Tibial nerve (tissue), 3 donors: ENCODE measurements at regions not wholly inside any gene's neighbourhood (a gene's known extent, or its start where the extent isn't known, plus 50 kb on each side); places are given as distances from the start of the nearest gene placed in this dataset.

Experiments
- POLR2A ChIP-seq, 2 donors: fragments of 450-650 bp; IDR thresholded peaks; one replicate each; pipeline ENCODE4 v1.6.1; 2017; ENCODE audit warnings: antibody characterized with exemption in 2 of 2, mild to moderate bottlenecking in 2 of 2, moderate library complexity in 2 of 2
- TF ChIP-seq, protein P1 (sequence below), 5 experiments: fragments of 200-600 bp in 3 of 5; fragments of 450-650 bp in 2 of 5; sonication (generic) in 3 of 5; IDR thresholded peaks; one replicate each; pipeline ENCODE4 v1.5.1; 2016 to 2019; ENCODE audit warnings: antibody characterized with exemption in 5 of 5, mild to moderate bottlenecking in 3 of 5, moderate library complexity in 2 of 5

DNA sequence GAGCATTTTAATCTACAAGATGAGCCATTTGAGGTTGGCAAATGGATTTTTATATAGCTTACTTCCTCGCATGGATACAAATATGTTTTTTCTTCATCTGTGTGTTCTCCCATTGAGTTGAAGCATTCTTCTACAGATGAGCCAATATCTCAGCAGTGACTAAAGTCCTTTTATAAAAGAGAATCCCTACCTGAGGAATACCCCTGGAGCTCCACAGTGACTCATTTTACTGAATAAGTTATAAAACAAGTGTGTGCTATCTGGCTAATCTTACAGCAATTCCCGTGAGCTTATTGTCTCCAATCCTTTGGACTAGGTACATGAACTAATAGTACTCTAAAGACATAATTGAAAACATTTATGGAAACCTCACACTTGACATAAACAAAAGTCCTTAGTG, 354.2 kb upstream of the BCHE start:
- TF ChIP-seq POLR2A (IDR thresholded peaks at IDR 0.05): no peak
- TF ChIP-seq, protein P1, sequence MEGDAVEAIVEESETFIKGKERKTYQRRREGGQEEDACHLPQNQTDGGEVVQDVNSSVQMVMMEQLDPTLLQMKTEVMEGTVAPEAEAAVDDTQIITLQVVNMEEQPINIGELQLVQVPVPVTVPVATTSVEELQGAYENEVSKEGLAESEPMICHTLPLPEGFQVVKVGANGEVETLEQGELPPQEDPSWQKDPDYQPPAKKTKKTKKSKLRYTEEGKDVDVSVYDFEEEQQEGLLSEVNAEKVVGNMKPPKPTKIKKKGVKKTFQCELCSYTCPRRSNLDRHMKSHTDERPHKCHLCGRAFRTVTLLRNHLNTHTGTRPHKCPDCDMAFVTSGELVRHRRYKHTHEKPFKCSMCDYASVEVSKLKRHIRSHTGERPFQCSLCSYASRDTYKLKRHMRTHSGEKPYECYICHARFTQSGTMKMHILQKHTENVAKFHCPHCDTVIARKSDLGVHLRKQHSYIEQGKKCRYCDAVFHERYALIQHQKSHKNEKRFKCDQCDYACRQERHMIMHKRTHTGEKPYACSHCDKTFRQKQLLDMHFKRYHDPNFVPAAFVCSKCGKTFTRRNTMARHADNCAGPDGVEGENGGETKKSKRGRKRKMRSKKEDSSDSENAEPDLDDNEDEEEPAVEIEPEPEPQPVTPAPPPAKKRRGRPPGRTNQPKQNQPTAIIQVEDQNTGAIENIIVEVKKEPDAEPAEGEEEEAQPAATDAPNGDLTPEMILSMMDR (IDR thresholded peaks at IDR 0.05): no peak
